ENCODE measurements at regions not wholly inside any gene's neighbourhood (a gene's known extent, or its start where the extent isn't known, plus 50 kb on each side); places are given as distances from the start of the nearest gene placed in this dataset.

- no peaks in the 10 kb centered on the region for H3K36me3 ChIP-seq (ENCODE audit: insufficient read depth in 1 of 2, low read depth in 1 of 2)
- no peak overlapping the region for H3K4me3 ChIP-seq
- WGBS, 3 donors: 84 to 88% (median 86%) methylated on average over 8 of the region's 8 CpGs
- no peaks in the 10 kb centered on the region for H3K27me3 ChIP-seq (ENCODE audit: insufficient read depth in 3 of 3, low read length in 2 of 3)
- no peak overlapping the region for H3K27ac ChIP-seq
- TF ChIP-seq CTCF (IDR thresholded peaks at IDR 0.05): no peak
- ATAC-seq: no peak
- peaks cover 4% of the 10 kb centered on the region for H3K9me3 ChIP-seq
- DNase-seq: no peak
- no peaks in the 10 kb centered on the region for H3K4me1 ChIP-seq
- intact Hi-C loops (cut with DNase I): no loop called here
Measured at GRCh38 chr10:111131168-111131799, 54.5 kb downstream of the ADRA2A start.

GRCh38 chr10:111137007-111137406 lies 60.2 kb downstream of the ADRA2A start:
- H3K36me3 ChIP-seq (ENCODE audit: insufficient read depth in 1 of 2, low read depth in 1 of 2): no peaks in the 10 kb centered on the region
- intact Hi-C loops (cut with DNase I): no loop called here
- 69 to 74% (median 72%) methylated on average over 6 of the region's 6 CpGs for WGBS, 3 donors

GRCh38 chr10:111137587-111137986 lies 60.8 kb downstream of the ADRA2A start:
- no peak for TF ChIP-seq CTCF (IDR thresholded peaks at IDR 0.05)
- no peaks in the 10 kb centered on the region for H3K4me1 ChIP-seq
- intact Hi-C loops (cut with DNase I): no loop called here
- no peak overlapping the region for H3K4me3 ChIP-seq
- DNase-seq: no peak
- peaks cover 0 to 4% (median 0%) of the 10 kb centered on the region in 3 donors for H3K27me3 ChIP-seq (ENCODE audit: insufficient read depth in 3 of 3, low read length in 2 of 3)
- H3K27ac ChIP-seq: no peak overlapping the region
- 58 to 61% (median 59%) methylated on average over 4 of the region's 4 CpGs for WGBS, 3 donors
- H3K9me3 ChIP-seq: peaks cover 4% of the 10 kb centered on the region
- H3K36me3 ChIP-seq (ENCODE audit: insufficient read depth in 1 of 2, low read depth in 1 of 2): no peaks in the 10 kb centered on the region
- no peak for ATAC-seq

More at GRCh38 chr10:111137007-111137406, 60.2 kb downstream of the ADRA2A start:
- ATAC-seq: no peak
- TF ChIP-seq CTCF (IDR thresholded peaks at IDR 0.05): no peak
- Histone ChIP-seq H3K4me3 (no peak overlapping the region), H3K4me1 (no peaks in the 10 kb centered on the region), H3K27me3 (ENCODE audit: insufficient read depth in 3 of 3, low read length in 2 of 3) (peaks cover 0 to 4% (median 0%) of the 10 kb centered on the region in 3 donors), H3K27ac (no peak overlapping the region), H3K9me3 (peaks cover 4% of the 10 kb centered on the region)
- DNase-seq: no peak

GRCh38 chr10:111138544-111138943 lies 61.7 kb downstream of the ADRA2A start:
- no peak overlapping the region for H3K4me3 ChIP-seq
- intact Hi-C loops (cut with DNase I): no loop called here
- no peaks in the 10 kb centered on the region for H3K4me1 ChIP-seq
- WGBS, 3 donors: 97% methylated on average over 7 of the region's 7 CpGs
- DNase-seq (no peak), ATAC-seq (no peak)
- H3K27me3 ChIP-seq (ENCODE audit: insufficient read depth in 3 of 3, low read length in 2 of 3): peaks cover 0 to 4% (median 0%) of the 10 kb centered on the region in 3 donors
- TF ChIP-seq CTCF (IDR thresholded peaks at IDR 0.05): no peak
- no peaks in the 10 kb centered on the region for H3K36me3 ChIP-seq (ENCODE audit: insufficient read depth in 1 of 2, low read depth in 1 of 2)
- no peaks in the 10 kb centered on the region for H3K9me3 ChIP-seq
- H3K27ac ChIP-seq: no peak overlapping the region

- TF ChIP-seq CTCF (IDR thresholded peaks at IDR 0.05): no peak
- Histone ChIP-seq H3K27ac (no peak overlapping the region), H3K36me3 (ENCODE audit: insufficient read depth in 1 of 2, low read depth in 1 of 2) (no peaks in the 10 kb centered on the region), H3K4me1 (no peaks in the 10 kb centered on the region), H3K9me3 (no peaks in the 10 kb centered on the region), H3K4me3 (no peak overlapping the region), H3K27me3 (ENCODE audit: insufficient read depth in 3 of 3, low read length in 2 of 3) (peaks cover 0 to 4% (median under 1%) of the 10 kb centered on the region in 3 donors)
- intact Hi-C loops (cut with DNase I): no loop called here
- ATAC-seq (no peak), DNase-seq (no peak)
- WGBS, 3 donors: 66 to 72% (median 67%) methylated on average over 14 of the region's 14 CpGs
Measured at GRCh38 chr10:111139567-111139966, 62.7 kb downstream of the ADRA2A start.
